SK-N-DZ (cell line): ENCODE measurements at regions not wholly inside any gene's neighbourhood (a gene's known extent, or its start where the extent isn't known, plus 50 kb on each side); places are given as distances from the start of the nearest gene placed in this dataset.

Experiments used
- DNase-seq: peaks from one replicate; pipeline ENCODE4 v3.0.0-alpha.2; 2015; ENCODE audit warnings: low spot score

- no peak for DNase-seq
Measured at GRCh38 chrX:805103-805670, 174.6 kb downstream of the SHOX start.

DNA sequence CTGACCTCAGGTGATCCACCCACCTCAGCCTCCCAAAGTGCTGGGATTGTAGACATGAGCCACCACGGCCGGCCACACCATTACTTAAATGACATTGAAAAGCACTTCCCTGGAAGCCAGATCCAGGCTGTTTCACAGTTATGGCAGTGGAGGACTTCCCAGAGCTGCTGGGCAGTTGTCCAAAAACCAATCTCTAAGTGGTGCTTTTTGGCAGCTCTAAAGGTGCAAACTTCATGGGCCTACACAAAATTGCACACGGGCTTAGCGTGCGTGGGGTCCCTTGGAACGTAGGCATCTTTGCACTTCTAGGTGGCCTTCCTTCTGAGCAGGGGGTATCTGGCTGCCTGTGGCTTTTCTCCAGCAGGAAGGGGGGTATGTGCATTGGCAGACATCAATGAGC, 172.3 kb downstream of the SHOX start:
- DNase-seq: no peak

GRCh38 chrX:799808-800207, 169.2 kb downstream of the SHOX start:
- DNase-seq: no peak

DNA sequence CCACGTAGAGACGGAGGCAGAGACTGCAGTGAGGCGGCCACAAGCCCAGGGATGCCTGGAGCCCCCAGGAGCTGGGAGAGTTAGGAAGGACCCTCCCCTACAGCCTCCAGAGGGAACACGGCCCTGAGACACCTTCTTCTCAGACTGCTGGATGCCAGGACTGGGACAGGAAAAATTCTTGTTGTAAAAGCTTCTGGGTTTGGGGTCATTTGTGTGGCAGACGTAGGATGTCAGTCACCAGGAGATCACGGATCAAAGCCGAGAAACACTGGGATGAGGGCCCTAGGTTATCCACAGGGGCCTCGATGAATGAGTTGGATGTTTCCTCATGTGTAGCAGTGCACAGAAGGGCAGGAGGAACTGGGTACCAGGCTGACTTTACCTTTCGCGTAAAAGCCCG, 163.7 kb downstream of the SHOX start:
- no peak for DNase-seq

DNA sequence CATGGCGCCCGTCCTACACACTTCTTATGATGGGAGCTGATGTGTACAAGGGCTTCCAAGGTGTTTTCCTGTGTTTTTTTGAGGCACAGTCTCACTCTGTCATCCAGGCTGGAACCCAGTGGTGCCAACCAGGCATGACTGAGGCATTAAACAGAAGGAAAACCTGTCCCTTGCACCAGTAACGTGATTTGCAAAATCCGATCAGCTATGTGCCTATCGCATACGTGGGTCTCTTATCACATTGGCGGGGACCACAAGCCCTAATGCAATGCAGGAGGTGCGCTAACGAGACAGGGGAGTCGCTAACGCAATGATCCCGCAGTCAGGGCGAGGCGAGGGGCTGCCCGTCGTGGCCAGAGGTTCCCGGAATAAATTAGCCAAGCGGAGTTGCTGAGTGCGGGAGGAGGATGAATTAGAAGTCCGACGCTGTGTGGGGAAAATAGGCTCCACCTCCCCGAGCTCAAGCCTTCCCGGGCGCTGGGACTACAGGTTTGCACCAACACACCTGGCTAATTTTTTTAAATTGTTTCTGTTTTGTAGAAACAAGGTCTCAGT, 162.7 kb downstream of the SHOX start:
- DNase-seq: no peak

DNA sequence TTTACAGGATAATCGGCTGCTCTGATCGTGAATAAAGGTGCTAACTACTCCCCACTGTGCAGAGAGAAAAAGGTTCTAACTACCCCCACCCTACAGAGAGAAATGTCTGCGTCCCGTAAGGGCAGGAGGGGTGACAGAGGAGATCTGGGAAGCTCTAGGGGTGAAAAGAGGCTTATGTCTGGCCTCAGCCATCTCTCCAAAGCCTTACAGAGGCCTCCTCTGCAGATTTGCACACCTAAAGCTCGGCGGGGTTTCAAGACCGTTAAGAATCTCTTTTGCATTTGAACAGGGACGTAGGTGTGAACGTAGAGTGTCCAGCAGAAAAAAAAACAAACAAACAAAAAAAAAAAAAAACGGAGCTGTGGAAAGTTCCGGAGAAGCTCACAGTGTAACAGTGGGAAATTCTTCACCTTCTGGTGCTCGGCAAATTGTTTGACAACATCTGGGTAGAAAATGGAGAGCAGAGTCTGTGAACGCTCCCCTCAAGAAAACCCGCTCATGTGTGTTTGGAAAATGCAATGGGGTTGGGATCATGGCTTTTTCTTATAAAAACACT, 161.0 kb downstream of the SHOX start:
- DNase-seq: no peak

- no peak for DNase-seq
Measured at GRCh38 chrX:790783-791360, 160.3 kb downstream of the SHOX start.

GRCh38 chrX:790041-790506, 159.5 kb downstream of the SHOX start:
- DNase-seq: no peak

GRCh38 chrX:789096-789495, 158.5 kb downstream of the SHOX start:
- no peak for DNase-seq

DNA sequence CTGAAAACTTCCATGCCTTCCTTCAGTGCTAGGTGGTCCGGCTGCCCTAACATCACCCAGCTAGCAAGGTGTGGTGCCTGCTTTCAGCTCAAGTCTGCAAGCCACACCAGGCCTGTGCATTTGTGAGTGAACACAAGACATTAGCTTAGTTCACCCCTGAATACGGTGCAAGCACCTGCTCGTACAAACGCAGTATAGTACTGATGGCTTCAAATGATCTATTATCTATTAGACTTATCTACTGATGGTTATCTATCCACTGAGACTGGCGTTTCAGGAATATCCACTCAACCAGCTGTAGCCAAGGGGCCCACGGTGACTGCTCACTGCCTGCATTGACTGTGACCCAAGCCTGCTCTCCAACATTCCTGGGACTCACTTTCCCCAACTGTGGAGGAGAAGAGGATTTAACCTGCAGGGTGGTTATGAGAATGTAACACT, 155.9 kb downstream of the SHOX start:
- DNase-seq: no peak

GRCh38 chrX:784829-785228, 154.2 kb downstream of the SHOX start:
- DNase-seq: no peak

GRCh38 chrX:781224-782204, 150.9 kb downstream of the SHOX start:
- DNase-seq: no peak

GRCh38 chrX:776529-777230, 146.1 kb downstream of the SHOX start:
- DNase-seq: no peak

GRCh38 chrX:776061-776460, 145.5 kb downstream of the SHOX start:
- no peak for DNase-seq

DNA sequence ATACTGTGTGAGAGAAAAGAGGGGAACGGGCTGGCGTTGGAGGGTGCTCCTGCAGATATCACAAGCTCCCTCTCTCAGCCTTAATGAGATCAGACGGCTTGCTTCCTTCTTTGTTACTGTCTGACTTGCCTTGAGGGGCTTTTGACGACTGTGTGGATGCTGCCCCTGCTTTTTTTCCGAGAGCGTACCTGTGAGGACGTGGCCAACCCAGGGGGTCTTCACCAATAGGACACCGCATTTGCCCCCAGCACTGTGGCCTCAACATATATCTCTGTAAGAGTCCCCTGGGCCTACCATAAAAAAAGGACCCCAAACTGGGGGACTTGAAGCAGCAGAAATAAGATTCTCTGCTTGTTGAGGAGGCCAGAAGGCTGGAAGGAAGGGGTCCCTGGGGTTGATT, 143.9 kb downstream of the SHOX start:
- DNase-seq: no peak

DNA sequence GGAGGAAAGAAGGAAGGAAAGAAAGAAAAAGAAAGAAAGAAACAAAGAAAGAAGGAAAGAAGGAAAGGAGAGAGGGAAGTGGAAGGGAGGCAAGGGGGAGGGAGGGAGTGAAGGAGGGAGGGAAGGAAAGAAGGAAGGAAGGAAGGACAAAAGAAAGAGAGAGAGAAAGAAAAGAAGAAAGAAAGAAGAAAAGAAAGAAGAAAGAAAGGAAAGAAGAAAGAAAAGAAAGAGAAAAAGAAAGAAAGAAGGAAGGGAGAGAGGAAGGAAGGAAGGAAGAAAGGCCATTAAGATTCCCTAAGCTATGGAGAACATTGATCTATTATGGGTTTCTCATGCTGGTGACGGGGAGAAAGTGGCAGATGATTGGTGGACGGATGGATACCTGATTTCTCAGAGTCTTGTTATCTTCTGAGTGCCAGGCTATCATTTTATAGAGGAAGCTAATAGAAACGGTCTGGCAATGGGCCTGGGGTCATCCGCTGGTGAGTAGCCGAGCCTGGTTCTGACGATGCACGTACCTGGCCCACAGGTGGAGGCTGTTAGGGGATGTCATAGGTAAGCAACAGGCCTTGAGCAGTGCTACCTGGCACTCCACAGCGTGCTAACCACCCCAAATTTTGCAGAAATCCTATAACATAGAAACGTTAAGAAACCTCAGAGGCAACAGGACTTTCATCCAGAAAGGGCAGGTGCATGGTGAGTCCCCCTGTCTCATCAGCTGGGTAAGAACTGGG, 142.9 kb downstream of the SHOX start:
- DNase-seq: no peak

GRCh38 chrX:771536-771935, 140.9 kb downstream of the SHOX start:
- no peak for DNase-seq

GRCh38 chrX:769796-770195, 139.2 kb downstream of the SHOX start:
- DNase-seq: no peak

- DNase-seq: no peak
Measured at GRCh38 chrX:768596-768995, 138.0 kb downstream of the SHOX start.

GRCh38 chrX:758917-759316, 128.3 kb downstream of the SHOX start:
- no peak for DNase-seq

- no peak for DNase-seq
Measured at GRCh38 chrX:750812-751211, 120.2 kb downstream of the SHOX start.
